ENCODE measurements at regions not wholly inside any gene's neighbourhood (a gene's known extent, or its start where the extent isn't known, plus 50 kb on each side); places are given as distances from the start of the nearest gene placed in this dataset.

DNA sequence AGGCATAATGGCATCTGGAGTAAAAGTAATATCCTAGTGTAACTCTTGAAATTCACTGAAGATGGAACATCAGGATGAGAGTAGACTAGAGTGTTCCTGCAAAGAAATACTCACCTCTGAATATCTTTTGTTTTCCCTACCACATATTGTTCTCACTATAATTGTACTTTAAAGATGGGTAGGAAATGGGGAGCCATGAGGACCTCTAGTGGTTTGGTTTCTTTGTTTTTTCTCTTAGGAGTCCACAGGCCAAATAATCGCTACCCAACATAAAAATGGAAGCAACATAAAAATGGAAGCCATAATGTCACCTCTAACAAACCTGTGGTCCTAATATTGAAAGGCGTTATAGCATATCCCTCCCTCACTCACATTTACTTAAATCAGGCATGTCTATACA is 2375.8 kb downstream of the MAT2B start:
- H4K20me1 ChIP-seq (ENCODE audit: control insufficient read depth, extremely low read depth, insufficient read depth, low read length): no peaks in the 10 kb centered on the region
- no peak overlapping the region for H3K9ac ChIP-seq (ENCODE audit: control insufficient read depth, extremely low read depth, insufficient read depth, low read length)
- no peak overlapping the region for H2AFZ ChIP-seq (ENCODE audit: control insufficient read depth, low read length)
- no peak overlapping the region for H3K4me3 ChIP-seq (ENCODE audit: control insufficient read depth in 2 of 3, extremely low read depth in 1 of 3, insufficient read depth in 2 of 3, low read depth in 1 of 3, low read length in 3 of 3)
- H3K27me3 ChIP-seq (ENCODE audit: control insufficient read depth, extremely low read depth, insufficient read depth, low read length): no peaks in the 10 kb centered on the region
- H3K4me1 ChIP-seq (ENCODE audit: control insufficient read depth, extremely low read depth, insufficient read depth, low read length): no peaks in the 10 kb centered on the region
- no peaks in the 10 kb centered on the region for H3K9me3 ChIP-seq (ENCODE audit: control insufficient read depth, low read depth, low read length)
- H3K4me2 ChIP-seq (ENCODE audit: control insufficient read depth, extremely low read depth, insufficient read depth, low read depth, low read length): no peak overlapping the region
- TF ChIP-seq EZH2 (IDR thresholded peaks at IDR 0.05; ENCODE audit: low read length): no peak
- TF ChIP-seq, protein P1, sequence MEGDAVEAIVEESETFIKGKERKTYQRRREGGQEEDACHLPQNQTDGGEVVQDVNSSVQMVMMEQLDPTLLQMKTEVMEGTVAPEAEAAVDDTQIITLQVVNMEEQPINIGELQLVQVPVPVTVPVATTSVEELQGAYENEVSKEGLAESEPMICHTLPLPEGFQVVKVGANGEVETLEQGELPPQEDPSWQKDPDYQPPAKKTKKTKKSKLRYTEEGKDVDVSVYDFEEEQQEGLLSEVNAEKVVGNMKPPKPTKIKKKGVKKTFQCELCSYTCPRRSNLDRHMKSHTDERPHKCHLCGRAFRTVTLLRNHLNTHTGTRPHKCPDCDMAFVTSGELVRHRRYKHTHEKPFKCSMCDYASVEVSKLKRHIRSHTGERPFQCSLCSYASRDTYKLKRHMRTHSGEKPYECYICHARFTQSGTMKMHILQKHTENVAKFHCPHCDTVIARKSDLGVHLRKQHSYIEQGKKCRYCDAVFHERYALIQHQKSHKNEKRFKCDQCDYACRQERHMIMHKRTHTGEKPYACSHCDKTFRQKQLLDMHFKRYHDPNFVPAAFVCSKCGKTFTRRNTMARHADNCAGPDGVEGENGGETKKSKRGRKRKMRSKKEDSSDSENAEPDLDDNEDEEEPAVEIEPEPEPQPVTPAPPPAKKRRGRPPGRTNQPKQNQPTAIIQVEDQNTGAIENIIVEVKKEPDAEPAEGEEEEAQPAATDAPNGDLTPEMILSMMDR (optimal IDR thresholded peaks at IDR 0.05 in 1 of 3, IDR thresholded peaks at IDR 0.05 in 1 of 3, conservative IDR thresholded peaks at IDR 0.05 in 1 of 3; ENCODE audit: extremely low read depth in 1 of 3, insufficient read depth in 2 of 3, low read length in 3 of 3): no peak
- FAIRE-seq (no peak), DNase-seq (ENCODE audit: low read depth, low spot score) (no peak)
- H3K27ac ChIP-seq (ENCODE audit: control insufficient read depth, insufficient read depth, low read length): no peak overlapping the region
- no peaks in the 10 kb centered on the region for H3K9me1 ChIP-seq (ENCODE audit: control insufficient read depth, extremely low read depth, insufficient read depth, low read length)
- no peaks in the 10 kb centered on the region for H3K79me2 ChIP-seq (ENCODE audit: control insufficient read depth, insufficient read depth, low read length)
- H3K36me3 ChIP-seq (ENCODE audit: control insufficient read depth in 2 of 2, extremely low read depth in 1 of 2, insufficient read depth in 2 of 2, low read length in 2 of 2): no peaks in the 10 kb centered on the region
- dilution Hi-C loops (cut with MboI; ENCODE audit: extremely low pct_ligation_motif_present, low sequenced_read_pairs): no loop called here

DNA sequence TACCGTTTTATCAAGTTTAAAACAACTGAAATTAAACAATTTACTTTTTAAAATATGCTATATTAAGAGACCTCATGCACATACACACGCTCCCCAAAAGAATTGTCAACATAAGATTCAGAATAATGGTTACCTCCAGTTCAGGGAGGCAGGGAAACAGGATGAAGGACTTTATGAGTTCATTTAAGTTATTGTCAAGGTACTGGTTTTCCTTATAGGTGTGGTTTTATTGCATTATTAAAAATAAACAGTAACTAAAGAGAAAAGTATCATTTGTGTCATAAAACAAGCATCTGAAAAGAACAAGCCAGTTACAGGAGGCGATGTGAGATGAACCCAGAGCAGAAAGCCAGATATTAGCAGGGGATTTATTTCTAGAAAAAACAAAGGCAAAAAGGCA is 2376.7 kb downstream of the MAT2B start:
- TF ChIP-seq EZH2 (IDR thresholded peaks at IDR 0.05; ENCODE audit: low read length): no peak
- TF ChIP-seq, protein P1 (optimal IDR thresholded peaks at IDR 0.05 in 1 of 3, IDR thresholded peaks at IDR 0.05 in 1 of 3, conservative IDR thresholded peaks at IDR 0.05 in 1 of 3; ENCODE audit: extremely low read depth in 1 of 3, insufficient read depth in 2 of 3, low read length in 3 of 3): no peak
- H2AFZ ChIP-seq (ENCODE audit: control insufficient read depth, low read length): no peak overlapping the region
- no peaks in the 10 kb centered on the region for H3K27me3 ChIP-seq (ENCODE audit: control insufficient read depth, extremely low read depth, insufficient read depth, low read length)
- no peak overlapping the region for H3K9ac ChIP-seq (ENCODE audit: control insufficient read depth, extremely low read depth, insufficient read depth, low read length)
- no peaks in the 10 kb centered on the region for H3K9me1 ChIP-seq (ENCODE audit: control insufficient read depth, extremely low read depth, insufficient read depth, low read length)
- H4K20me1 ChIP-seq (ENCODE audit: control insufficient read depth, extremely low read depth, insufficient read depth, low read length): no peaks in the 10 kb centered on the region
- H3K4me3 ChIP-seq (ENCODE audit: control insufficient read depth in 2 of 3, extremely low read depth in 1 of 3, insufficient read depth in 2 of 3, low read depth in 1 of 3, low read length in 3 of 3): no peak overlapping the region
- dilution Hi-C loops (cut with MboI; ENCODE audit: extremely low pct_ligation_motif_present, low sequenced_read_pairs): no loop called here
- H3K4me1 ChIP-seq (ENCODE audit: control insufficient read depth, extremely low read depth, insufficient read depth, low read length): no peaks in the 10 kb centered on the region
- DNase-seq (ENCODE audit: low read depth, low spot score) (no peak), FAIRE-seq (no peak)
- no peaks in the 10 kb centered on the region for H3K9me3 ChIP-seq (ENCODE audit: control insufficient read depth, low read depth, low read length)
- no peak overlapping the region for H3K27ac ChIP-seq (ENCODE audit: control insufficient read depth, insufficient read depth, low read length)
- no peaks in the 10 kb centered on the region for H3K36me3 ChIP-seq (ENCODE audit: control insufficient read depth in 2 of 2, extremely low read depth in 1 of 2, insufficient read depth in 2 of 2, low read length in 2 of 2)
- H3K79me2 ChIP-seq (ENCODE audit: control insufficient read depth, insufficient read depth, low read length): no peaks in the 10 kb centered on the region
- no peak overlapping the region for H3K4me2 ChIP-seq (ENCODE audit: control insufficient read depth, extremely low read depth, insufficient read depth, low read depth, low read length)

Data from keratinocyte (primary cell).